Mesenchymal stem cell (in vitro differentiated cells and primary cell): ENCODE measurements at regions not wholly inside any gene's neighbourhood (a gene's known extent, or its start where the extent isn't known, plus 50 kb on each side); places are given as distances from the start of the nearest gene placed in this dataset.

Experiments
- DNase-seq: peaks from one replicate; pipeline ENCODE4 v3.0.0-alpha.2; 2013
- H2AFZ ChIP-seq: one replicate; pipeline ENCODE4 v1.6.1; 2013; ENCODE audit warnings: low read depth, mild to moderate bottlenecking, control low read depth, inconsistent platforms, low read length, moderate library complexity
- H2AK5ac ChIP-seq: 2 replicates; pipeline ENCODE4 v1.6.1; 2013; ENCODE audit warnings: low read length, moderate library complexity, mild to moderate bottlenecking, inconsistent platforms; ENCODE audit not compliant: severe bottlenecking
- H2BK120ac ChIP-seq: one replicate; pipeline ENCODE4 v1.6.1; 2013; ENCODE audit warnings: low read depth, mild to moderate bottlenecking, inconsistent platforms, low read length, moderate library complexity
- H2BK12ac ChIP-seq, 2 experiments: one replicate each; pipeline ENCODE4 v1.6.1; 2013; ENCODE audit warnings: inconsistent platforms in 2 of 2, low read length in 2 of 2, mild to moderate bottlenecking in 2 of 2, moderate library complexity in 2 of 2, control low read depth in 1 of 2
- H2BK15ac ChIP-seq: one replicate; pipeline ENCODE4 v1.6.1; 2013; ENCODE audit warnings: mild to moderate bottlenecking, low read depth, inconsistent platforms; ENCODE audit not compliant: poor library complexity, severe bottlenecking
- H2BK5ac ChIP-seq: 2 replicates; pipeline ENCODE4 v1.6.1; 2013; ENCODE audit warnings: low read depth, mild to moderate bottlenecking, low read length, control low read depth, inconsistent platforms; ENCODE audit not compliant: poor library complexity, severe bottlenecking
- H3K14ac ChIP-seq, 2 experiments: one replicate each; pipeline ENCODE4 v1.6.1; 2013; ENCODE audit warnings: inconsistent platforms in 2 of 2, low read length in 2 of 2, control low read depth in 1 of 2, mild to moderate bottlenecking in 1 of 2, moderate library complexity in 1 of 2
- H3K18ac ChIP-seq, 2 experiments: one replicate each; pipeline ENCODE4 v1.6.1; 2013; ENCODE audit warnings: inconsistent platforms in 2 of 2, low read length in 2 of 2, control low read depth in 1 of 2, low read depth in 1 of 2, mild to moderate bottlenecking in 1 of 2
- H3K23ac ChIP-seq, 2 experiments: one replicate each; pipeline ENCODE4 v1.6.1; 2013; ENCODE audit warnings: inconsistent platforms in 2 of 2, low read length in 2 of 2, mild to moderate bottlenecking in 2 of 2, moderate library complexity in 2 of 2, control low read depth in 1 of 2
- H3K27ac ChIP-seq: 2 replicates; pipeline ENCODE4 v1.5.1; 2013; ENCODE audit warnings: mild to moderate bottlenecking, moderate library complexity, low read length, control low read depth, inconsistent platforms; ENCODE audit not compliant: poor library complexity, severe bottlenecking
- H3K27me3 ChIP-seq, 2 experiments: 2 replicates each; pipeline versions ENCODE4 v1.6.1 to v1.7.0; 2013; ENCODE audit warnings: low read length in 2 of 2, mild to moderate bottlenecking in 2 of 2, moderate library complexity in 2 of 2, control low read depth in 1 of 2, inconsistent platforms in 1 of 2; ENCODE audit not compliant: control insufficient read depth in 1 of 2, insufficient read depth in 1 of 2
- H3K36me3 ChIP-seq, 2 experiments: 2 replicates each; pipeline versions ENCODE4 v1.6.1 to v1.7.0; 2013; ENCODE audit warnings: low read length in 2 of 2, control low read depth in 1 of 2, inconsistent platforms in 1 of 2, low read depth in 1 of 2, mild to moderate bottlenecking in 1 of 2; ENCODE audit not compliant: insufficient read depth in 2 of 2, control insufficient read depth in 1 of 2
- H3K4ac ChIP-seq, 2 experiments: one replicate each; pipeline ENCODE4 v1.6.1; 2013; ENCODE audit warnings: inconsistent platforms in 2 of 2, low read length in 2 of 2, mild to moderate bottlenecking in 2 of 2, moderate library complexity in 2 of 2, control low read depth in 1 of 2, low read depth in 1 of 2
- H3K4me1 ChIP-seq: 2 replicates; pipeline ENCODE4 v1.6.1; 2013; ENCODE audit warnings: low read depth, low read length, control low read depth; ENCODE audit not compliant: control insufficient read depth, insufficient read depth
- H3K4me2 ChIP-seq: 2 replicates; pipeline ENCODE4 v1.6.1; 2013; ENCODE audit warnings: low read length, mild to moderate bottlenecking, inconsistent platforms; ENCODE audit not compliant: poor library complexity, severe bottlenecking
- H3K4me3 ChIP-seq, 2 experiments: 2 replicates each; pipeline versions ENCODE4 v1.5.1 to v1.7.0; 2013; ENCODE audit warnings: low read length in 2 of 2, mild to moderate bottlenecking in 2 of 2, control low read depth in 1 of 2, low read depth in 1 of 2; ENCODE audit not compliant: insufficient read depth in 1 of 2
- H3K79me1 ChIP-seq: replicated peaks from 2 replicates; pipeline ENCODE4 v1.6.1; 2013; ENCODE audit warnings: mild to moderate bottlenecking, control low read depth, low read length, inconsistent platforms; ENCODE audit not compliant: poor library complexity, severe bottlenecking
- H3K9ac ChIP-seq: 2 replicates; pipeline ENCODE4 v1.7.0; 2013; ENCODE audit warnings: mild to moderate bottlenecking, low read length, moderate library complexity
- H3K9me3 ChIP-seq: 2 replicates; pipeline ENCODE4 v1.7.0; 2013; ENCODE audit warnings: mild to moderate bottlenecking, low read length; ENCODE audit not compliant: control insufficient read depth
- H4K8ac ChIP-seq: one replicate; pipeline ENCODE4 v1.6.1; 2013; ENCODE audit warnings: inconsistent platforms, mild to moderate bottlenecking, low read length, moderate library complexity
- H4K91ac ChIP-seq: one replicate; pipeline ENCODE4 v1.6.1; 2013; ENCODE audit warnings: mild to moderate bottlenecking, low read length, inconsistent platforms
- WGBS: methylation state at CpG from one replicate; pipeline ENCODE4 v1.1.7; 2013; ENCODE audit warnings: mixed read lengths; 5-methylcytosine and 5-hydroxymethylcytosine counted together

DNA sequence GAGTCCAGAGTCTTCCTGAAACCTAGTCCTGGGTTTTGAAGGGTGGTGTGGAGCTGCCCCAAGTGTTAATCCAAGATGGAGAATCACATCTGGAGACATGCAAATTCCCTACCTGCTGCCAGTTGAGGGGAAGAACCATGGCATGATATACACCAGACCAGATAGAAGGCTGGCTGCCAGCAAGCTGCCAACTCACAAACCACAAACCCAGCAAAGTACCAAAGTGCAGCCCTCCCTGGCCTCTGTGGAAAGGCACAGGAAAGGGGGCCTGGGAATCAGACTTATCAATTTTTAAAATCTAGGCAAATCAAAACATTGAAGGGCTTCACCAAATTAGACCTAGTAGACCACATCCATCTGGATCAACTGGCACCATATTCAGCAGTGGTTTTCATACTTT, 157.0 kb downstream of the TMEM26 start:
- DNase-seq = no peak
- no peak overlapping the region for H3K14ac ChIP-seq
- no peak overlapping the region for H4K8ac ChIP-seq
- no peaks in the 10 kb centered on the region for H3K27me3 ChIP-seq
- no peak overlapping the region for H3K9ac ChIP-seq
- H3K36me3 ChIP-seq = no peaks in the 10 kb centered on the region
- no peak overlapping the region for H3K18ac ChIP-seq
- no peak overlapping the region for H2AFZ ChIP-seq
- no peak overlapping the region for H3K23ac ChIP-seq
- H2BK5ac ChIP-seq = no peak overlapping the region
- H3K4ac ChIP-seq = no peak overlapping the region
- H3K4me1 ChIP-seq = no peaks in the 10 kb centered on the region
- no peak overlapping the region for H2AK5ac ChIP-seq
- no peak overlapping the region for H4K91ac ChIP-seq
- no peaks in the 10 kb centered on the region for H3K79me1 ChIP-seq
- no peak overlapping the region for H3K4me2 ChIP-seq
- H2BK120ac ChIP-seq = no peak overlapping the region
- no peak overlapping the region for H3K4me3 ChIP-seq
- no peak overlapping the region for H2BK12ac ChIP-seq
- H2BK15ac ChIP-seq = no peak overlapping the region
- H3K9me3 ChIP-seq = peaks cover 10% of the 10 kb centered on the region
- no peak overlapping the region for H3K27ac ChIP-seq

DNA sequence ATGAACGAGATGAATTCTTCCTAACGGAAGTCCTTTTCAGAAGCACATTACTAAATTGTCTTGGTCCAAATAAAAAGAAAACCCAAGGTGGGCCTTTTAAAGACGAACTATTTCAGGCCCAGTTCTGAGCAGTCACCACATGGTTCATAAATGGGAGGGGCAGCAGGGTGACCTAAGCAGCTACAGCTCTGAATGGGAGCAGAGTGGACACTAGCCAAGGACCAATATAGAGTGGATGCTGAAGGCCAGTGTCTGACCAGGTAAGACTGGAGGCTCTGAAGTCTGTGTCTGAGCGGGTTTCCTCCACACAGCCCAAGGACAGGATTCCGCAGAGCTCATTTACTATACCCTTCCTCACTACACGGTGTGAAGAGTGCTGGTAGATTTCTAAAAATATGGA, 159.1 kb downstream of the TMEM26 start:
- Histone ChIP-seq H3K9ac (no peak overlapping the region), H3K14ac (no peak overlapping the region), H3K18ac (no peak overlapping the region), H3K23ac (no peak overlapping the region), H3K4me2 (no peak overlapping the region), H3K27ac (no peak overlapping the region), H3K4ac (no peak overlapping the region), H2BK120ac (no peak overlapping the region), H2BK5ac (no peak overlapping the region), H4K91ac (no peak overlapping the region), H3K36me3 (no peaks in the 10 kb centered on the region), H4K8ac (no peak overlapping the region), H3K9me3 (peaks cover 10% of the 10 kb centered on the region), H3K4me3 (no peak overlapping the region), H3K4me1 (no peaks in the 10 kb centered on the region), H3K27me3 (no peaks in the 10 kb centered on the region), H3K79me1 (no peaks in the 10 kb centered on the region), H2AK5ac (no peak overlapping the region), H2BK12ac (no peak overlapping the region), H2BK15ac (no peak overlapping the region), H2AFZ (no peak overlapping the region)
- no peak for DNase-seq
- WGBS = 98% methylated on average over 3 of the region's 6 CpGs

DNA sequence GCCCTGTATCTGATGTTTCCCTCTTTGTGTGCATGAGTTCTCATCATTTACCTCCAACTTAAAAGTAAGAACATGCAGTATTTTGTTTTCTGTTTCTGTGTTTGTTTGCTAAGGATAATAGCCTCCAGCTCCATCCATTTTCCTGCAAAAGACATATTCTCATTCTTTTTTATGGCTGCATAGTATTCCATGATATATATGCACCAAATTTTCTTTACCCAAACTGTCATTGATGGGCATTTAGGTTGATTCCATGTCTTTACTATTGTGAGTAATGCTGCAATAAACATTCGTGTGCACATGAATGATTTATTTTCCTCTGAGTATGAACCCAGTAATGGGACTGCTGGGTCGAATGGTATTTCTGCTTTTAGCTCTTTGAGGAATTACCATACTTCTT, 163.4 kb downstream of the TMEM26 start:
- no peak overlapping the region for H3K18ac ChIP-seq
- no peak overlapping the region for H3K23ac ChIP-seq
- no peak overlapping the region for H3K14ac ChIP-seq
- H3K27ac ChIP-seq = no peak overlapping the region
- no peak overlapping the region for H3K9ac ChIP-seq
- WGBS = 72% methylated on average over 2 of the region's 2 CpGs
- no peak overlapping the region for H2BK120ac ChIP-seq
- H3K9me3 ChIP-seq = no peaks in the 10 kb centered on the region
- no peak overlapping the region for H2BK5ac ChIP-seq
- H2AK5ac ChIP-seq = no peak overlapping the region
- no peak overlapping the region for H2BK15ac ChIP-seq
- H3K4me2 ChIP-seq = no peak overlapping the region
- DNase-seq = no peak
- H2BK12ac ChIP-seq = no peak overlapping the region
- no peak overlapping the region for H3K4ac ChIP-seq
- H3K4me3 ChIP-seq = no peak overlapping the region
- no peaks in the 10 kb centered on the region for H3K36me3 ChIP-seq
- H3K27me3 ChIP-seq = no peaks in the 10 kb centered on the region
- H3K4me1 ChIP-seq = no peaks in the 10 kb centered on the region
- no peak overlapping the region for H4K91ac ChIP-seq
- H3K79me1 ChIP-seq = no peaks in the 10 kb centered on the region
- no peak overlapping the region for H4K8ac ChIP-seq
- H2AFZ ChIP-seq = no peak overlapping the region

DNA sequence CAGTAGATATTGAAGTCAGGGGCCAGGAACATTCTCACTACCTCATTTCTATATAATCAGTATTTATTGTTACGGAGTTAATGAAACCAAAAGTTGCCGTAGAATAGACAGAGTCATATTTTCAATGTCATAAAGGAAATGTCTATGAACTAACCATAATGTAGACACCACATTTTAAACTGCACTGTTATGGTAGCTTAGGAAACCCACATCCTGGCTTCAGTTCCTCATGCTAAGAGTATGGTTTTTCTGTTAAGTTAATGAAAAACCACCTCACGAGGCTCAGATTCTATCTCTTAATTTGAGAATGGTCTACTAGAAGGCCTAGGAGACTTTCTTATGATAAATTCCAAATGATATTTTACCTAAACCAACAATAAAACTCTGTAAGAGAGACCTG, 166.5 kb downstream of the TMEM26 start:
- Histone ChIP-seq H3K4ac (no peak overlapping the region), H3K4me3 (no peak overlapping the region), H3K18ac (no peak overlapping the region), H3K36me3 (no peaks in the 10 kb centered on the region), H3K14ac (no peak overlapping the region), H2BK120ac (no peak overlapping the region), H2BK5ac (no peak overlapping the region), H3K9ac (no peak overlapping the region), H2BK15ac (no peak overlapping the region), H3K23ac (no peak overlapping the region), H3K27ac (no peak overlapping the region), H4K91ac (no peak overlapping the region), H2BK12ac (no peak overlapping the region), H3K79me1 (no peaks in the 10 kb centered on the region), H3K27me3 (no peaks in the 10 kb centered on the region), H3K9me3 (no peaks in the 10 kb centered on the region), H2AFZ (no peak overlapping the region), H4K8ac (no peak overlapping the region), H3K4me2 (no peak overlapping the region), H2AK5ac (no peak overlapping the region), H3K4me1 (no peaks in the 10 kb centered on the region)
- no CpG with 5 or more reads among the region's 3 CpGs for WGBS
- no peak for DNase-seq
